ENCODE measurements at regions not wholly inside any gene's neighbourhood (a gene's known extent, or its start where the extent isn't known, plus 50 kb on each side); places are given as distances from the start of the nearest gene placed in this dataset.

GRCh38 chr11:26909991-26910591 is 83.8 kb upstream of the FIBIN start:
- WGBS: 66% methylated on average over 6 of the region's 6 CpGs
- H3K9me3 ChIP-seq: no peaks in the 10 kb centered on the region
- no peaks in the 10 kb centered on the region for H3K27me3 ChIP-seq (replicated peaks; ENCODE audit: insufficient read depth)
- TF ChIP-seq POLR2AphosphoS5 (IDR thresholded peaks at IDR 0.05) (no peak), POLR2A (IDR thresholded peaks at IDR 0.05) (no peak)
- TF ChIP-seq, protein P1, sequence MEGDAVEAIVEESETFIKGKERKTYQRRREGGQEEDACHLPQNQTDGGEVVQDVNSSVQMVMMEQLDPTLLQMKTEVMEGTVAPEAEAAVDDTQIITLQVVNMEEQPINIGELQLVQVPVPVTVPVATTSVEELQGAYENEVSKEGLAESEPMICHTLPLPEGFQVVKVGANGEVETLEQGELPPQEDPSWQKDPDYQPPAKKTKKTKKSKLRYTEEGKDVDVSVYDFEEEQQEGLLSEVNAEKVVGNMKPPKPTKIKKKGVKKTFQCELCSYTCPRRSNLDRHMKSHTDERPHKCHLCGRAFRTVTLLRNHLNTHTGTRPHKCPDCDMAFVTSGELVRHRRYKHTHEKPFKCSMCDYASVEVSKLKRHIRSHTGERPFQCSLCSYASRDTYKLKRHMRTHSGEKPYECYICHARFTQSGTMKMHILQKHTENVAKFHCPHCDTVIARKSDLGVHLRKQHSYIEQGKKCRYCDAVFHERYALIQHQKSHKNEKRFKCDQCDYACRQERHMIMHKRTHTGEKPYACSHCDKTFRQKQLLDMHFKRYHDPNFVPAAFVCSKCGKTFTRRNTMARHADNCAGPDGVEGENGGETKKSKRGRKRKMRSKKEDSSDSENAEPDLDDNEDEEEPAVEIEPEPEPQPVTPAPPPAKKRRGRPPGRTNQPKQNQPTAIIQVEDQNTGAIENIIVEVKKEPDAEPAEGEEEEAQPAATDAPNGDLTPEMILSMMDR (IDR thresholded peaks at IDR 0.05): no peak
- H3K4me3 ChIP-seq: no peak overlapping the region
- H3K4me1 ChIP-seq (replicated peaks): peaks cover 5% of the 10 kb centered on the region
- no peak overlapping the region for H3K27ac ChIP-seq
- H3K36me3 ChIP-seq: no peaks in the 10 kb centered on the region
- intact Hi-C loops (cut with DNase I): no loop called here
- DNase-seq (ENCODE audit: low spot score): no peak

GRCh38 chr11:26914968-26915367 is 78.9 kb upstream of the FIBIN start:
- H3K27me3 ChIP-seq (replicated peaks; ENCODE audit: insufficient read depth): no peaks in the 10 kb centered on the region
- TF ChIP-seq POLR2AphosphoS5 (IDR thresholded peaks at IDR 0.05) (no peak), POLR2A (IDR thresholded peaks at IDR 0.05) (no peak)
- TF ChIP-seq, protein P1 (IDR thresholded peaks at IDR 0.05): no peak
- no peak for DNase-seq (ENCODE audit: low spot score)
- no peaks in the 10 kb centered on the region for H3K36me3 ChIP-seq
- intact Hi-C loops (cut with DNase I): no loop called here
- H3K4me1 ChIP-seq (replicated peaks): peaks cover 3% of the 10 kb centered on the region
- H3K9me3 ChIP-seq: no peaks in the 10 kb centered on the region
- 78% methylated on average over 6 of the region's 6 CpGs for WGBS
- no peak overlapping the region for H3K27ac ChIP-seq
- no peak overlapping the region for H3K4me3 ChIP-seq

DNA sequence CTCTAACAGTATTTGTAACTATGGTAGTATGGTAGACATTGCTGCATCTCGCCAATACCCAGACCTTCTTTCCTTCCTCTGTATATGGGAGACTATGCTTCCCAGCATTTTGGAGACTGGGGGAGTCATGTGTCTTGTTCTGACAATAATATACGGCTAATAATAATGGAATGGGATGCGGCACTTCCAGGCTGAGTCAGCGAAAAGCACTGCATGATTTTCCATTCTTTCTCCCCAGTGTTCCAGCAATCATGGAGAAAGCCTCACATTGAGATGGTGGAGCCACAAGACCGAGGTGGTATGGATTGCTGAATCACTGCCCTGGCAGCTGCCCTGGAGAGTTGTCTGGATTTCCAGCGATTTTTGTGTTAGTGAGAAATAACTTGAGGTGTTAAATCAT is 77.1 kb upstream of the FIBIN start:
- intact Hi-C loops (cut with DNase I): no loop called here
- Histone ChIP-seq H3K9me3 (no peaks in the 10 kb centered on the region), H3K4me3 (no peak overlapping the region), H3K27me3 (replicated peaks; ENCODE audit: insufficient read depth) (no peaks in the 10 kb centered on the region), H3K27ac (no peak overlapping the region), H3K36me3 (no peaks in the 10 kb centered on the region), H3K4me1 (replicated peaks) (no peaks in the 10 kb centered on the region)
- TF ChIP-seq POLR2AphosphoS5 (IDR thresholded peaks at IDR 0.05): no peak
- no peak for TF ChIP-seq POLR2A (IDR thresholded peaks at IDR 0.05)
- TF ChIP-seq, protein P1 (IDR thresholded peaks at IDR 0.05): no peak
- DNase-seq (ENCODE audit: low spot score): no peak
- 77% methylated on average over 6 of the region's 6 CpGs for WGBS

GRCh38 chr11:26928582-26928981 is 65.3 kb upstream of the FIBIN start:
- no peak overlapping the region for H3K27ac ChIP-seq
- H3K4me3 ChIP-seq: no peak overlapping the region
- intact Hi-C loops (cut with DNase I): no loop called here
- no peak for DNase-seq (ENCODE audit: low spot score)
- H3K36me3 ChIP-seq: no peaks in the 10 kb centered on the region
- no peaks in the 10 kb centered on the region for H3K4me1 ChIP-seq (replicated peaks)
- H3K9me3 ChIP-seq: no peaks in the 10 kb centered on the region
- WGBS: 37% methylated on average over 3 of the region's 3 CpGs
- TF ChIP-seq, protein P1 (IDR thresholded peaks at IDR 0.05): no peak
- TF ChIP-seq POLR2A (IDR thresholded peaks at IDR 0.05) (no peak), POLR2AphosphoS5 (IDR thresholded peaks at IDR 0.05) (no peak)
- no peaks in the 10 kb centered on the region for H3K27me3 ChIP-seq (replicated peaks; ENCODE audit: insufficient read depth)

DNA sequence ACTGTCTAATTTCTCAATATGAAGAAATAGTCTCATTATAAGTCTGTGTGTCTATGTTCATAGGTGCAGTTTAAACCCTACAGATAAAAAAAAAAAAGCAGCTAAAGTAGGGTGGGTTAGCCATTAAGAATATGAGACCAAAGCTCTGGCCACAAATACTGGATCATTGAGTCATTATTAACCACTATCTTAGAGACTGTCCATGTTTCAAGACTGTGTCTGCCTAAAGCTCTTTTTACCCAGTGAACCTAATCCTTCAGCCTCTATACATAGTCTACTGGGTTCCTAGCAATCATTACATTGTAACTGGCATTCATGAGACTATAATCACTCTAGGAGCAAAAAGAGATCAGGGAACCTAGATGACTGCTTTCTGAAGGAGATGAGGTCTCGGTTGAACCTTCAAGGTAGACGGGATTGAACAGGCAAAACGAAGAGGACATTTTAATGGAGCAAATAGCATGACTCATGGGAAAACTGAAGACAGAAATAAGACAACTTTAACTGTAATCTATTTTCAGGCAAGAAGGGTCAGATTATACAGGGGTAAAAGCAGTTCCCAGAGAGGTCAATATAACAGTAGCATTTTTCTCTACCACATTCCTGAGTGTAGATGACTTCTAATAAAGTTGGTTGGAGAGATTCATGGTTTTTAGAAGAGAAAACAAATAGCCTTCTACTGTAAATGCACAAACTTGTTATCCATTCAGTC is 64.0 kb upstream of the FIBIN start:
- H3K4me1 ChIP-seq (replicated peaks): no peaks in the 10 kb centered on the region
- DNase-seq (ENCODE audit: low spot score): no peak
- H3K27ac ChIP-seq: no peak overlapping the region
- H3K36me3 ChIP-seq: no peaks in the 10 kb centered on the region
- WGBS: 64% methylated on average over 3 of the region's 3 CpGs
- intact Hi-C loops (cut with DNase I): no loop called here
- TF ChIP-seq POLR2A (IDR thresholded peaks at IDR 0.05) (no peak), POLR2AphosphoS5 (IDR thresholded peaks at IDR 0.05) (no peak)
- TF ChIP-seq, protein P1 (IDR thresholded peaks at IDR 0.05): no peak
- no peak overlapping the region for H3K4me3 ChIP-seq
- no peaks in the 10 kb centered on the region for H3K27me3 ChIP-seq (replicated peaks; ENCODE audit: insufficient read depth)
- H3K9me3 ChIP-seq: no peaks in the 10 kb centered on the region

All from prostate gland (tissue), 2 donors.